K562 (cell line): ENCODE measurements at regions not wholly inside any gene's neighbourhood (a gene's known extent, or its start where the extent isn't known, plus 50 kb on each side); places are given as distances from the start of the nearest gene placed in this dataset.

Source experiments
- ATAC-seq: fragments of 200-7000 bp; cut with Tn5 transposase; 3 replicates; pipeline ENCODE4 v1.9.1; 2020; ENCODE audit warnings: moderate library complexity
- BruUV-seq: library from RNA; stranded (reverse); fragments of 400-500 nt; replicated peaks from 2 replicates; lab custom pipeline; 2021; lab: Mats Ljungman, UMichigan
- CTCF ChIA-PET: fragments of 300-600 bp; formaldehyde crosslinking; extraction: SDS; loops from one replicate; lab custom pipeline; 2021; ENCODE audit warnings: low intra/inter-chr PET ratio; lab: Yijun Ruan, JAX
- POLR2A ChIA-PET: fragments of 300-600, 350-650 bp; sonication (Branson Sonifier 250); formaldehyde crosslinking; extraction: SDS; loops from one replicate; lab custom pipeline; 2021; ENCODE audit warnings: antibody characterized with exemption, inconsistent platforms; lab: Yijun Ruan, JAX
- DNase-seq, 4 experiments: peaks; one replicate each; pipeline versions ENCODE4 v3.0.0 to v3.0.0-alpha.2; 2011 to 2018; ENCODE audit warnings: low spot score in 3 of 4, mixed read lengths in 3 of 4; ENCODE audit errors: extremely low read depth in 1 of 4
- FAIRE-seq: peaks from 2 replicates; lab custom pipeline; 2011; peaks lifted over from hg19 to GRCh38; lab: Jason Lieb, UNC
- H2AFZ ChIP-seq: 2 replicates; pipeline ENCODE4 v1.6.0; 2011; ENCODE audit warnings: low read depth, low read length, control low read depth, inconsistent platforms
- H3K27ac ChIP-seq: fragments of 200-600 bp; 3 replicates; pipeline ENCODE4 v1.8.0; 2011; ENCODE audit warnings: low read depth, mild to moderate bottlenecking, control low read depth, inconsistent platforms, low read length, moderate library complexity, mixed read lengths; ENCODE audit errors: extremely low read depth
- H3K27me3 ChIP-seq, 2 experiments: fragments of 300-600 bp in 1 of 2; 2 replicates in 1 of 2; 3 replicates in 1 of 2; pipeline versions ENCODE4 v1.6.0 to v1.8.0; 2011; ENCODE audit warnings: inconsistent platforms in 2 of 2, low read length in 2 of 2, mild to moderate bottlenecking in 1 of 2, mixed read lengths in 1 of 2, moderate library complexity in 1 of 2; ENCODE audit not compliant: control insufficient read depth in 2 of 2, insufficient read depth in 2 of 2
- H3K36me3 ChIP-seq: fragments of 300-600 bp; 3 replicates; pipeline ENCODE4 v1.8.0; 2011; ENCODE audit warnings: mild to moderate bottlenecking, low read length, inconsistent platforms; ENCODE audit not compliant: control insufficient read depth, insufficient read depth
- H3K4me1 ChIP-seq, 2 experiments: fragments of 200-600 bp in 1 of 2; replicated peaks in 1 of 2; 2 replicates in 1 of 2; 3 replicates in 1 of 2; pipeline versions ENCODE4 v1.5.1 to v1.8.0; 2011; ENCODE audit warnings: inconsistent platforms in 2 of 2, low read length in 2 of 2, mild to moderate bottlenecking in 1 of 2, mixed read lengths in 1 of 2, moderate library complexity in 1 of 2; ENCODE audit not compliant: control insufficient read depth in 2 of 2, insufficient read depth in 2 of 2
- H3K4me2 ChIP-seq: 2 replicates; pipeline ENCODE4 v1.6.1; 2011; ENCODE audit warnings: low read length, control low read depth, inconsistent platforms, mixed read lengths; ENCODE audit not compliant: insufficient read depth
- H3K4me3 ChIP-seq: fragments of 200-600 bp; sonication (generic), shearing (Covaris generic); 2 replicates; pipeline ENCODE4 v1.5.1; 2016; ENCODE audit warnings: control low read depth, inconsistent platforms
- H3K79me2 ChIP-seq: fragments of 200-600 bp; 3 replicates; pipeline ENCODE4 v1.8.0; 2011; ENCODE audit warnings: low read length, inconsistent platforms; ENCODE audit not compliant: control insufficient read depth, insufficient read depth
- H3K9ac ChIP-seq, 2 experiments: 2 replicates each; pipeline versions ENCODE4 v1.6.0 to v1.6.1; 2011; ENCODE audit warnings: low read depth in 2 of 2, low read length in 2 of 2, control low read depth in 1 of 2, inconsistent platforms in 1 of 2, mild to moderate bottlenecking in 1 of 2, mixed read lengths in 1 of 2; ENCODE audit not compliant: insufficient read depth in 1 of 2
- H3K9me1 ChIP-seq: one replicate; pipeline ENCODE4 v1.6.0; 2011; ENCODE audit warnings: inconsistent platforms, mild to moderate bottlenecking, low read length, moderate library complexity; ENCODE audit not compliant: control insufficient read depth, insufficient read depth
- H3K9me3 ChIP-seq: replicated peaks from 2 replicates; pipeline ENCODE4 v1.5.1; 2011; ENCODE audit warnings: low read depth, low read length, inconsistent platforms; ENCODE audit not compliant: control insufficient read depth, insufficient read depth
- H4K20me1 ChIP-seq: replicated peaks from 2 replicates; pipeline ENCODE4 v1.6.1; 2011; ENCODE audit warnings: low read length, inconsistent platforms, mixed read lengths; ENCODE audit not compliant: control insufficient read depth, insufficient read depth
- CHD4 ChIP-seq: fragments of 200-600 bp; sonication (generic); IDR thresholded peaks from 3 replicates; pipeline ENCODE4 v1.6.1; 2012; ENCODE audit warnings: low read depth, mild to moderate bottlenecking, mixed read lengths, low read length, inconsistent platforms; ENCODE audit not compliant: insufficient read depth, insufficient replicate concordance, poor library complexity, severe bottlenecking
- FUS ChIP-seq: fragments of 200-400 bp; formaldehyde crosslinking; optimal IDR thresholded peaks from 2 replicates; pipeline ENCODE3; 2017; ENCODE audit warnings: low read depth, low read length
- GATA2 ChIP-seq: sonication (generic); formaldehyde crosslinking; IDR thresholded peaks from 2 replicates; pipeline ENCODE4 v1.4.0; 2020; ENCODE audit warnings: mild to moderate bottlenecking, missing genetic modification reagents
- MEF2A ChIP-seq: IDR thresholded peaks from 2 replicates; pipeline ENCODE4 v1.6.1; 2011; ENCODE audit warnings: low read depth, mild to moderate bottlenecking, low read length, moderate library complexity; ENCODE audit not compliant: control insufficient read depth
- NCOA1 ChIP-seq: fragments of 450-650 bp; IDR thresholded peaks from 2 replicates; pipeline ENCODE4 v1.6.1; 2016; ENCODE audit warnings: low read depth
- NFYB ChIP-seq: IDR thresholded peaks from 2 replicates; pipeline ENCODE4 v1.6.1; 2011; ENCODE audit warnings: mild to moderate bottlenecking, moderate library complexity; ENCODE audit not compliant: insufficient read length; ENCODE audit errors: extremely low read depth
- OTX1 ChIP-seq: fragments of 450-650 bp; formaldehyde crosslinking; IDR thresholded peaks from 2 replicates; pipeline ENCODE4 v1.4.0; 2022; ENCODE audit warnings: mild to moderate bottlenecking
- PCBP1 ChIP-seq: fragments of 200-400 bp; formaldehyde crosslinking; IDR thresholded peaks from 2 replicates; pipeline ENCODE4 v1.6.1; 2018; ENCODE audit warnings: mild to moderate bottlenecking, low read depth, low read length; ENCODE audit not compliant: poor library complexity, severe bottlenecking
- PRMT5 ChIP-seq: sonication (generic); formaldehyde crosslinking; IDR thresholded peaks from 2 replicates; pipeline ENCODE4 v1.5.0; 2020; ENCODE audit warnings: missing genetic modification reagents
- PTTG1 ChIP-seq: fragments of 450-650 bp; IDR thresholded peaks from 2 replicates; pipeline ENCODE4 v1.6.1; 2016; ENCODE audit warnings: low read depth, mild to moderate bottlenecking, missing genetic modification characterization, missing compliant biosample characterization
- RBBP5 ChIP-seq: fragments of 200-600 bp; sonication (generic); IDR thresholded peaks from 2 replicates; pipeline ENCODE4 v1.6.1; 2012; ENCODE audit warnings: borderline replicate concordance, mild to moderate bottlenecking, low read length, control low read depth, inconsistent platforms; ENCODE audit not compliant: insufficient read depth, poor library complexity, severe bottlenecking
- SLC30A9 ChIP-seq: fragments of 250-450 bp; sonication (Bioruptor Pico); IDR thresholded peaks from 2 replicates; pipeline ENCODE4 v1.8.0; 2022; ENCODE audit warnings: mild to moderate bottlenecking, moderate library complexity
- SMARCA4 ChIP-seq: fragments of 450-650 bp; IDR thresholded peaks from 2 replicates; pipeline ENCODE4 v1.6.1; 2016
- SMARCB1 ChIP-seq: IDR thresholded peaks from 2 replicates; pipeline ENCODE4 v1.6.1; 2011; ENCODE audit warnings: improper control_type of control experiment, low read depth; ENCODE audit not compliant: insufficient read length
- SMARCE1 ChIP-seq: fragments of 450-650 bp; IDR thresholded peaks from 2 replicates; pipeline ENCODE4 v1.7.1; 2016; ENCODE audit warnings: mild to moderate bottlenecking
- TAF7 ChIP-seq: fragments of 450-650 bp; IDR thresholded peaks from 2 replicates; pipeline ENCODE4 v1.6.1; 2016; ENCODE audit warnings: missing genetic modification characterization, missing compliant biosample characterization
- YY1 ChIP-seq, 3 experiments: IDR thresholded peaks; 2 replicates each; pipeline ENCODE4 v1.6.1; 2011; ENCODE audit warnings: low read length in 2 of 3, mild to moderate bottlenecking in 2 of 3, moderate library complexity in 2 of 3, borderline replicate concordance in 1 of 3, control low read depth in 1 of 3, low read depth in 1 of 3; ENCODE audit not compliant: insufficient read depth in 3 of 3, insufficient replicate concordance in 2 of 3, control insufficient read depth in 1 of 3, insufficient read length in 1 of 3; ENCODE audit errors: extremely low read depth in 1 of 3
- ZC3H8 ChIP-seq: fragments of 450-650 bp; IDR thresholded peaks from 2 replicates; pipeline ENCODE4 v1.6.1; 2017
- ZNF79 ChIP-seq: fragments of 250-450 bp; sonication (Bioruptor Pico); IDR thresholded peaks from 2 replicates; pipeline ENCODE4 v1.4.0; 2020; ENCODE audit warnings: low read depth, mild to moderate bottlenecking, moderate library complexity
- WGBS: fragments of 100-300 bp; shearing (Covaris generic); methylation state at CpG from one replicate; pipeline ENCODE4 v1.1.6; 2016; ENCODE audit warnings: low coverage, mixed read lengths; ENCODE audit not compliant: insufficient coverage; ENCODE audit errors: missing lambda C conversion rate; 5-methylcytosine and 5-hydroxymethylcytosine counted together
- in situ Hi-C: fragments of 300-500 bp; cut with MboI; formaldehyde crosslinking; loops from 4 replicates; pipeline ENCODE4 v1.15.0; 2018; ENCODE audit warnings: inconsistent platforms, mixed read lengths
- intact Hi-C: fragments of 100-400 bp; cut with micrococcal nuclease; formaldehyde crosslinking; loops from 2 replicates; pipeline ENCODE4 v1.14.2; 2022

DNA sequence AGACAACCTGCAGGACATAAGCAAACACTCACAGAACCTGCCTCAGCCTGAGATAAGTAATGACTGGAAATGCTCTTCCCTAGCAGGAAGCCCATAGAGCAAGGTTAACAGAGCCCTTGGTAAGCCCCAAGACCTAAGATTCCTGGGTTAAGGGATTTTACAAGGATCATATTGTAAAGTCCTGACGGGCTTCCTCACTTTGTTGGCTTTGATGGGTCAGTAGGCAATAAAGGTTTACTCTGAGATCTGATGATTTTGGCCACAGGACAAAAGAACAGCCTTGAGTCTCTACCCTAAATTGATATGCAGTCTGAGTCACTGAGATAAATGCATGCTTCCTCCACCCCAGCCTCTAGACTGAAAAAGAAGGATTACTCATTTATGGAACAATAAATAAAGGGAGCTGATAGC lies 270.8 kb downstream of the HTR7 start:
- DNase-seq, result no peak
- H3K9ac ChIP-seq, result no peak overlapping the region
- no peak overlapping the region for H3K4me2 ChIP-seq
- intact Hi-C loops, result no loop called here
- ChIA-PET POLR2A (no interaction called here), CTCF (no interaction called here)
- no peaks in the 10 kb centered on the region for H3K36me3 ChIP-seq
- 0% methylated on average over 1 of the region's 1 CpG for WGBS
- H3K4me1 ChIP-seq, result no peaks in the 10 kb centered on the region
- no peaks in the 10 kb centered on the region for H4K20me1 ChIP-seq
- H3K27me3 ChIP-seq, result no peaks in the 10 kb centered on the region
- no peak overlapping the region for H3K27ac ChIP-seq
- TF ChIP-seq RBBP5 (no peak), PCBP1 (no peak), YY1 (IDR thresholded peaks at IDR 0.05; ENCODE audit: borderline replicate concordance in 1 of 3, control insufficient read depth in 1 of 3, extremely low read depth in 1 of 3, insufficient read depth in 3 of 3, insufficient read length in 1 of 3, insufficient replicate concordance in 2 of 3, low read depth in 1 of 3, low read length in 2 of 3) (no peak), SMARCA4 (no peak), PTTG1 (no peak), GATA2 (CRISPR knock-in tag) (no peak)
- no peaks in the 10 kb centered on the region for H3K9me3 ChIP-seq
- H3K9me1 ChIP-seq, result no peaks in the 10 kb centered on the region
- ATAC-seq, result no peak
- no peak overlapping the region for H3K4me3 ChIP-seq
- no peaks in the 10 kb centered on the region for H3K79me2 ChIP-seq
- in situ Hi-C loops, result no loop called here
- H2AFZ ChIP-seq, result no peak overlapping the region
- no TSS peak for BruUV-seq
- FAIRE-seq, result no peak

DNA sequence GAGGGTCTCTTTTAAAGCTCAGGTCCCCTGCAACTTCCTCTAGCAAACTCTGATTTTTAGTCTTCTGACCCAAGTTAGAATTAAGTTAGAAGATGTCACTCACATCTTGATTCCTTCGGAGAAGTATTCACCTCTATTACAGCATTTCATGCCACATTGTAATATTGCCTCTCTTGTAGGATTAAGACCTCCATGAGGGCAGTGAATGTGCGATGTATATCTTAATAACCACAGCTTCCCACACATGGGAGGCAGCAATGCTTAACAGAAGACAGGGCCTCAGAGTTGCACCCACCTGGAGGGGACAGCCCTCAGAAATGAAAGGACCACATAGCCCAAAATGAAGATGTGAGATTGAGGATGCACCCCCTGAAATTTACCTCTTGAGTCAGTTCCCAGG lies 270.3 kb downstream of the HTR7 start:
- CTCF ChIA-PET, result no interaction called here
- H3K9ac ChIP-seq, result no peak overlapping the region
- H3K36me3 ChIP-seq, result no peaks in the 10 kb centered on the region
- DNase-seq (no peak), FAIRE-seq (no peak), ATAC-seq (no peak)
- intact Hi-C loops (no loop called here), in situ Hi-C loops (no loop called here)
- BruUV-seq, result no TSS peak
- H3K27me3 ChIP-seq, result no peaks in the 10 kb centered on the region
- H3K27ac ChIP-seq, result no peak overlapping the region
- H3K4me3 ChIP-seq, result no peak overlapping the region
- H3K79me2 ChIP-seq, result no peaks in the 10 kb centered on the region
- 0% methylated on average over 2 of the region's 2 CpGs for WGBS
- no peaks in the 10 kb centered on the region for H3K9me1 ChIP-seq
- no peak overlapping the region for H2AFZ ChIP-seq
- POLR2A ChIA-PET, result no interaction called here
- H3K4me1 ChIP-seq, result no peaks in the 10 kb centered on the region
- H4K20me1 ChIP-seq, result no peaks in the 10 kb centered on the region
- H3K4me2 ChIP-seq, result no peak overlapping the region
- no peaks in the 10 kb centered on the region for H3K9me3 ChIP-seq
- TF ChIP-seq SMARCB1, result no peak
- TF ChIP-seq MEF2A, result no peak
- TF ChIP-seq OTX1 (CRISPR knock-in tag), result no peak
- TF ChIP-seq FUS, result no peak
- no peak for TF ChIP-seq ZC3H8
- TF ChIP-seq CHD4, result no peak
- no peak for TF ChIP-seq SMARCE1
- no peak for TF ChIP-seq TAF7 (tag)
- no peak for TF ChIP-seq SLC30A9 (CRISPR knock-in tag)
- no peak for TF ChIP-seq NCOA1
- TF ChIP-seq PRMT5 (CRISPR knock-in tag), result no peak
- no peak for TF ChIP-seq ZNF79 (CRISPR knock-in tag)
- no peak for TF ChIP-seq NFYB
